Non-pigmented ciliary epithelial cell (primary cell): ENCODE measurements at regions not wholly inside any gene's neighbourhood (a gene's known extent, or its start where the extent isn't known, plus 50 kb on each side); places are given as distances from the start of the nearest gene placed in this dataset.
A peak's percentile ranks its signal among the peaks of the same experiment; 100 is the strongest.

Experiments
- DNase-seq: peaks from one replicate; pipeline ENCODE4 v3.0.0-alpha.2; 2010; ENCODE audit warnings: low read depth

DNA sequence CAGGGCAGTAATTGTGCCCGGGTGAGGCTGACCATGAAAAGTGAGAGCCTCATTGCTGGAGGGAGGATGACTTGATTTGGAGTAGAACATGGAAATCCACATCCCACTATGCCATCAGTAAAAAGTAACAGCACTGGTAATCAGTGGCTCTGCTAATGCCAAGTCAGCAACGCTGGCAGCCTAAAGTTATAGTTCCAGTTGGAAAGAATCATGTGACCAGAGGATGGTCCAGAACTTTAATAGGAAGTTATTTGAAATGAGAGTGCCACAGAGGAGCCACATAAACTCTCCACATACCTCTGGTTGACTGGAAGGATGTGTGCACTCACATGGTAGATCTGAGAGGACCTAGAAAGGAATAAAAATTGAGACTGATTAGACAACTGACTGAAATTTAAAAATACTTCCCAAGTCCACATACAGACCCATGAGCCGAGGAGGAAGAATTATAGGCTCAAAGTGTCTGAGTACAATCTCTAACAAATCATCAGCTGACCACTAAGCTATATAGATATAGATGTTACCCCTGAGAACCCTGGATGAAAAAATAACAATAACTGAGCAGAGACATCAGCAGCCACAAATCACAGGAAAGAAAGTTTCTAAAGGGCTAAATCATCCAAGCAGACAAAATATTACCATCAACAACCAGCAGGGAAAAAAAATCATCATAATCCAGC is 346.8 kb downstream of the STK39 start:
- no peak for DNase-seq

DNA sequence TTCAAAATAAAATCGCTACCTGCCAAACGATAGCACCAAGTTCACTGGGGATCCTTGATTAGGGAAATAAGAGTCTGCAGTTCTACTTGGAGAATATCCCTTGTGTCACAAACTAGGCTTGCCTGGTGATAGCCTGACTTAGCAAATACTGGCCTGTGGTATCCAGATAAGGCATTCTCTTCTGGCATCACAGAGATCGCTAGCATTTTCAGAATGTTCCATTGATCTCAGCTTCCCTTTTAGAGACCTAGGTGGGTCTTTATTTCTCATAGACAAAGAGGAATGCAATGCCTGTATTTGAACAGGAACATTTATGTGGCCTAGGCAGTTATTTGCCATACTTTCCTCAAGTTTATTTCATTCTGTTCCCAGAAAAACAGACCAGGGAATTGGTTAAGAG is 349.1 kb downstream of the STK39 start:
- no peak for DNase-seq

DNA sequence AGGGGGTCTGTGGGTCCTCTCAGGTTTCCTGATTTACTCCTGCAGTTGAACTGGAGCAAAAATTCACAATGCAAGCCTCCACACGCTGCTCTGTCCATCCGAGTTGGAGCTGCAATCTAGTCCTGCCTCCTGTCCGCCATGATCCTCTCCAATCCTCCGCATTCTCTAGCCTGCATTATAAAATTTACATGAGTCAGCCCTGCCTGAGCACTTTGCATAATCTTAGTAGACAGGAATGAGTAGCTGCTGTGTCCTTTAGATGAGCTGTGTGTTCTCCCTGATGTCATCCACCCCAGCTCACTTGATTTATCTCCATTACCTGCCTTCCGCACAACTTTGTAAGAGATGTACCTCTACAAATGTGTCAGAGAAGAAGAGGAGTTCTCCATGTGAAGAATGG is 355.6 kb downstream of the STK39 start:
- DNase-seq, result no peak

DNA sequence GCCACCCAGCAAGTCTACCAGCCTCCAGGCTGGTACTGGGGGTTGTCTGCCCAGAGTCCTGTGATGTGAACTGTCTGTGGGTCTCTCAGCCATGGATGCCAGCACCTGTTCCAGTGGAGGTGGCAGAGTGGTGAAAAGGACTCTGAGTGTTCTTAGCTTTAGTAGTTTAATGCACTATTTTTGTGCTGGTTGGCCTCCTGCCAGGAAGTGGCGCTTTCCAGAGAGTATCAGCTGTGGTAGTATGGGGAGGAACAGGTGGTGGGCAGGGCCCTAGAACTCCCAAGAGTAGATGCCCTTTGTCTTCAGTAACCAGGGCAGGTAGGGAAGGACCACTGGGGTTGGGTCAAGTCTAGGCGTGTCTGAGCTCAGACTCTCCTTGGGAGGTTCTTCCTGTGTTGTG is 356.7 kb downstream of the STK39 start:
- no peak for DNase-seq

DNA sequence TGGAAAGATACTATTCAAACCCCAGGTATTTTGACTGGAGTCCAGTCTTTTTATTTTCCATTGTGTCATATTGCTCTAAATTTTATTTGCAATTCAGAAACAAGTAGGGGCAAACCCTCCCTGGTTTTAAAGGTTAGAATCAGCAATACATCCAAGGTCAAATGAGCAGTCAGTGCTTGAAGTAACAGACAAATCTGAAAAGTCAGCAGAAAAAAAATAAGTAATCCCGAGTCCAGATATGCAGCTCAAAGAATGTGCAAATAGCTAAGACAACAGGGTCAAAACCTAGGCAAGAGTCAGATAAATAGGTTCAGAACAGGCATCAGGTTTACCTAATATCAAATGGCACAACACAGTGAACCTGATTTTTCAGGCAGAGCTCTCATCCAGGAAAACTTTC is 367.0 kb downstream of the STK39 start:
- DNase-seq, result no peak

DNA sequence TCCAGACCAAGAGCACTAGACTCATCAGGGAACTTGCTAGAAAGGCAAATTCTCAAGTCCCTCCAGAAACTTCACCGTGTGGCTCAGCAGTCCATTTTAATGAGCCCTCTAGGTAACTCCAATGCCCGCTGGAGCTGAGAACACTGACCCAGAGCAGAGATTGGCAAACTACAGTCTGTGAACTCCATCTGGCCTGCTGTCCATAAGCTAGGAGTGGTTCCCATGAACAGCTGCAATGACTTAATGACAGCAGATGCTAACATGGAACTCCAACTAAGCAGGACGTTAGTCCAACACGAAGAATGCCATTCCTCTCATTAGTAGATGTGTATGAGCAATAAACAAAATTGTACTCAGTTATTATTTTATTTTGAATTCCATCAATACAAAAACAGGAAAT is 371.9 kb downstream of the STK39 start:
- no peak for DNase-seq

DNA sequence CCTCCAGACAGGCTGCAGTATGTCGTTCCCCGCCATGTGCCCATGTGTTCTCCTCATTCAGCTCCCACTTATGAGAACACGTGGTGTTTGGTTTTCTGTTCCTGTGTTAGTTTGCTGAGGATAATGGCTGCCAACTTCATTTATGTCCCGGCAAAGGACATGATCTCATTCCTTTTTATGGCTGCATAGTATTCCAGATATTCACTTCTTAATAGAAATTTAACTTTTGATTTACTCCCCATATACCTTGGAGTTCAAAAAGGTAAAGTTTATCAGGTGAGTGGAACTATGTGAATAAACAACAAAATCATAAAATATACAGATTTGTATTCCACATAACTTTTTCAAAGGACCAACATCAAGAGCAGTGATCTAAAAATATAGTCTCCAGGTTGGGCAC is 372.6 kb downstream of the STK39 start:
- DNase-seq, result no peak

DNA sequence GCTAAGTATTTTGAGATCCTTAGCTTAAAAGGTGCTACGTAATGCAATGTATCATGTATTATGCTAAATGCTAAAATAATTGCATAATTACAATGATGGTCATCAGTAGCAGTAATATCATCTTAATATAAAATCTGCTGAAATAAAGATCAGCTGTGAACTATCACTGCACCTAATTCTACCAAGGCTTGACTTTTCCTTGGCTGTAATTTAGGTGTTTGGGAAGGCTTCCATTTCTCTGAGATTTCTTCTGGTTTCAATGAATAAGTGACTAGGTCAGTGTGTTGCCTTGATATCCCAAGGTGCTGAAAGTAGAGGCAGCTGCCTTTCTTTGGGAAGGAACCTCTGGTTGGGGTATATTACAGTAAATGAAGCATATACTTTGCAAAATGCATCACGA is 376.1 kb downstream of the STK39 start:
- DNase-seq, result no peak

DNA sequence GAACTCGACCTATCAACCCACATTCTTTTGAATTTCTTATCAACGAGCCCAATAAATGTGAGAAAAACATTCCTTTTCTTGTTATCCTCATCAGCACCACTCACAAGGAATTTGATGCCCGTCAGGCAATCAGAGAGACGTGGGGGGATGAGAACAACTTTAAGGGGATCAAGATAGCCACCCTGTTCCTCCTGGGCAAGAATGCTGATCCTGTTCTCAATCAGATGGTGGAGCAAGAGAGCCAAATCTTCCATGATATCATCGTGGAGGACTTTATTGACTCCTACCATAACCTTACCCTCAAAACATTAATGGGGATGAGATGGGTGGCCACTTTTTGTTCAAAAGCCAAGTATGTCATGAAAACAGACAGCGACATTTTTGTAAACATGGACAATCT is 378.2 kb downstream of the STK39 start:
- DNase-seq, result no peak

DNA sequence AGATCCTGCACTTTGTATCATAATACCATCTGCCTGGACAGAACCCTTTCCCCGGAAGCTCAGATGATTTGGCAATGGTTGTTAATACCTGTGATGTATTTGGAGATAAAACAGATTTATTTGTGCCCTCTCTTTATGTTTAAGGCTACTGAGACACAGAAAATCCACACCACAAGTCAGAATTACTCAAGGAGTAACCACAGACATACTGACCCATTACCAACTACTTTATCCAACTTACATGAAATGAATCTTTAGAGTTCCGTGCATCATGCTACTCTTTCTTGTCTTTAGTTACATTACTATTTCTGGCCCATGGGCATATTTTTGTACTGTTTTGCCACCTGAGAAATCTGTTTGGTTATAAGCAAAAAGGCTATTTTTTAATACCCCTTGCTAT is 384.0 kb downstream of the STK39 start:
- DNase-seq, result no peak

DNA sequence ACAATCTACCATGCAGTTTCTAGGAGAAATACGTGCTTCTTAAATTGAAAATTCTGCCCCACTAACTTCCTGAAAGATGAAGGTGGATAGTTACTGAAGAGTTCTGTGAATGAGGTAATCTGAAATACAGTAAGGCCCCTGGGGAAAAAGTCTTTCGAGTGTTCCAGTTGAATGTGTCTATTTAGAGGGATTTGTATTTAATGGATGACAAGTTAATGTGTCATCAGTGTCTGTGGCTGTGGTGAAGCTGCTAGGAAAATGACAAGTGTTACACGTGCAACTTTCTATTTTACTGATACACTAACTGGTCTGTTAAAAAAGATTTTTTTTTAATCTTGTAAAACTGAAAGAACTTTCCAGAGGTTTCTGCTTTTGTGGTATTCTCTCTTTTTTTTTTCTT is 384.6 kb downstream of the STK39 start:
- peak; percentile 6 for DNase-seq

DNA sequence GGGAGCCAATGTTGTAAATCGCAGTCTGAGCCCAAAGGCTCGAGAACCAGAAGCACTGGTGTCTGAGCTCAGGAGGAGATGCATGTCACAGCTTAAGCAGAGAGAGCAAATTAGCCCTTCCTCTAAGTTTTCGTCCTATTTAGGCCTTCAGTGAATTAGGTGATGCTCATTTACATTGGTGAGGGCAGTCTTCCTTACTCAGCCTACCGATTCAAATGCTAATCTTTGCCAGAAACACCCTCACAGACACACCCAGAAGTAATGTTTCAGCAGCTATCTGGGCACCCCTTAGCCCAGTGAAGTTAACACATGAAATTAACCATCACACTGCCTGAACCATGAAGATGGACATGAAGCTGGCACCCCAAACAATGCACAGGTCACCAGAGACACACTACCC is 385.1 kb downstream of the STK39 start:
- no peak for DNase-seq

DNA sequence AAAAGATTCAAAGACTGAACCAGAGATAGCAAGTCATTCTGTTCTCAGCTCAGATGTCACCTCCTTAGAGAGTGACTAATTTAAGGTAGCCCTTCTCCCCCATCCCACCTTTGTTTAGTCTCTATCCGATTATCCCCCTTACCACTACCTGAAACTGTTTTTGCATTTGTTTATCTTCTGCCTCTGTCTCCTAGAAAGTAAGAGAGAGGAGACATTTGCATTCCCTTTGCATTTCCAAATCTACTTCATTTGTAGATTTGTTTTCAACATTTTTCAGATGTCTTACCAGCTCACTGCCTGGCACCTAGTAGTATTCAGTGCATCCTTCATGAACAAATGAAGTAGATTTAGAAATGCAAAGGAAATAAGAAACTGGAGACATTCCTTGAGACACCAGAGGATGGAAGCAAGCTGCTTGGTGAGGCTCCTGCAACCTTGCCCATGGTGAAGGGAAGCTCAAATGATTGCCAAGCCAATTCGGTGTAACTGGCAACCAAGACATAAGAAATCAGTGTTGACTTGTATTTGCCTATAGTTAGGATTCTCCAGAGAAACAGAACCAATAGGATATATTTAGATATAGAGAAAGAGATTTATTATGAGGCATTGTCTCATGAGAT is 385.7 kb downstream of the STK39 start:
- DNase-seq, result no peak

DNA sequence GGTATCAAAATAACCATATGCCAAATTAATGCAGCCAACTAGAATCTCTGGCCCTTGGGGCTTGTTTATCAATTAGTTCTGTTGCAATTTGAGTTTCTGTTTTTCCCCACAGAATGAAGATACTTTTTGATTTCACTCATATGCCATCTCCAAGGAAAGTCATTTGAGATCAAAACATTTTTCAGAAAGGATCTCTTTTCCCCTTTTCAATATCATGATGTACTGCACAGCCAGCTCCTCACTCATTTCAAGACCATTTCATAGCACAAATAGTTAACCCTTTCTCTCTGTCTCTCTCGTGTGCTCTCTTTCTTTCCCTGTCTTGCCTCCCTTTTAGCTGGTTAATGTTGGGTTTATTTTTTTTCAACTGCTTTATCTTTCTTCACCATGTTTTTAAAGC is 387.3 kb downstream of the STK39 start:
- no peak for DNase-seq

DNA sequence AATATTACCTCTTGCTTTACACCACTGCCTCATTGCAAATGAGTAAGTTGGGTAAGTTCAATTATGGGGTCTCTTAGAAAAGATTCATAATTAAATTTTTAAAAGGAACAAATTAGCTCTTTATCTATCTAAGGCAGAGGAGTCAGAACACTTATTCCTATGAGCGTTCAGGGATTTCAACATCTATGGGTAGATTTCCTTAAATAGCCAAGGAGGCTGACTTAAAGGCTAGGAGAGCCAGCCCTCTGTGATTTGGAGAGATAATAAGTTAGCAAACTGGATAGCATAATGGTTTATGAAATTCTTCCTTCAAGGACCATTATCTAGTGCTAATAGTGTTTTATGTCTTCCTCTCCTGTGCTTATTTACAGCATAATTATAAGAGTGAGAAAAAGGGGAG is 387.7 kb downstream of the STK39 start:
- DNase-seq, result no peak

DNA sequence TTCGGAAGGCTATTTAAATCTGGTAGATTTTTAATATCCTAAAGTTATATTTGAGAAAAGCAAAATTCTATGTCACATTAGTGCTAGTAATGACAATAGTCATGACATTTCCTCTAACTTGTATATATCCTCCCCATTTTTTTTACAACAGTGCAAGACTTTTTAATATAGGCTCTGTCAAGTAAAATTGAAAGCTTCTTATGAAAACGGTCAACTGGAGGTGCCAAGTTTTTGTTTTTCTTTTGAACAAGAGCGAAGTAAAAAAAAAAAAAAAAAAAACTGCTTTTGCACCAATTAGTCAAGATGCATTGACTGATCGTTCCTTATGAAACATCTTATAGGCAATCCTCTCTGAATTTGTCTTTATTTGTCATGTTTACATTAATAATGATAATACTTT is 389.3 kb downstream of the STK39 start:
- DNase-seq, result no peak

DNA sequence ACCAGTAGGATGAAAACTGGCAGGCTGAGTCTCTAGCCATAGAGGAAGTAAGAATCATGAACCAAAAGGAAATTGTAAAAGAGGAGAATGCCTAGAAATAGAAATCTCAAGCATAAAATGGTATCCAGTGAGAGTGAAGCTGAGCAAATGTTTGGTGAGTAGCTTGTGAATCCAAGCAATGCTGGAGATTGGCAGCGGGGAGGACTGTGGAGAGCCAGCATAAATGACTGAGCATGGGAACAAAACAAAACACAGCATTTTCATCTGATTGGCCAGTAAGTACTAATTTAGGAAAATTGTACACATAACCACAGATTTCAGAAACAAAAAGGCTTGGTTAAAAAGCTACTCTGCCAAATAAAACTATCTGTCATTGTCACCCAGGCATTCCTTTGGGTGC is 390.0 kb downstream of the STK39 start:
- no peak for DNase-seq

DNA sequence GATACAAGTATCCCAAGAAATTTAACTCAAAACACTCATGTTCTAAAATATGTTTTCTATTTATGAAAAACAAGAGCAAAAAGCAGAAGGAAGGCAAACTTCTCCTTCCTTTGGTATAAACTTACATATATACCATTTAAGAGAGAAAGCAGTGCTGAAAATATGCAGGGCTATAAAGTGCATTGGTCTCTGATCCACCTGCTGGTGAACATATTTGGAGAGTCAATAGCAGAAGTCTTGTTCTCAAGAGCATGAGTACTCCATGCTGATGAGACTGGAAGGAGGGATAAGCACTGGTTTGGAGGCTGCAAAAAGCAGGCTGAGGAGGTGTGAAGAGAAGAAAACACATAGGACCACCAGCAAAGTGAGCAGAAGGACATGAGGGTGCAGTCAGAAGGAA is 391.2 kb downstream of the STK39 start:
- no peak for DNase-seq

DNA sequence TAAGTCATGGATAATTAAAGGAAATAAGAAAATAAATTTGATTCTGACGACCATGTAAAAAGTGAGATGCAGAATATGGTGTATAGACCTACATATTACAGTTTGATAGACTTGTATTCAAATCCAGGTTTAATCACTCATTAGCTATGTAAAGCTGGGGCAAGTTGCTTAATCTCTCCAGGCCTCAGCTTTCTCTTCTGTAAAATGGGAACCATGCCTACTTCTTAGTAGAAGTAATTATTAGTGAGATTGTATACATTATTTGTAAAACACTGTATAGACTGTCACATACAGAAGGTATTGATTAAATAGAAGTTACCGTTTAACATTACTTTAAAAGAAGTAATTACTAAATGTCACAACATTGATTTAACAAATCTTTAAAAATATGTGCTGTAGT is 392.2 kb downstream of the STK39 start:
- no peak for DNase-seq

DNA sequence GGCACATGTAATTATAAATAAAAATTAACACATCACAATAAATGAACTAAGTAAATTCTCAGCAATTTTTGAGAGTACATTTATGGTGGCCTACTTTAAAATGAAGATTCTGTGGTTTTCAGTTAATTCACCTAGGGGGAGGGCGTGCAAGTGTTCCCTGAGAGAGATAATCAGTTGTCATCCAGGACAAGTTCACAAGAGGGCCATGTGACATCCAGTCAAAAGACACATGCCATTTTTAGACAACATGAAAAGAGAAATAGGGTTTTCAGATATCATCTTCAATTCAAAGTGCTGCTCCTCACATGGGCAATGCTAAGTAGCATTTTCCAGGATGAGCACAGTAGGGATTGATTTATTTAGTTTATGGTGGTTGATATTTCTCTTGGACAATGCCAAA is 393.7 kb downstream of the STK39 start:
- no peak for DNase-seq

DNA sequence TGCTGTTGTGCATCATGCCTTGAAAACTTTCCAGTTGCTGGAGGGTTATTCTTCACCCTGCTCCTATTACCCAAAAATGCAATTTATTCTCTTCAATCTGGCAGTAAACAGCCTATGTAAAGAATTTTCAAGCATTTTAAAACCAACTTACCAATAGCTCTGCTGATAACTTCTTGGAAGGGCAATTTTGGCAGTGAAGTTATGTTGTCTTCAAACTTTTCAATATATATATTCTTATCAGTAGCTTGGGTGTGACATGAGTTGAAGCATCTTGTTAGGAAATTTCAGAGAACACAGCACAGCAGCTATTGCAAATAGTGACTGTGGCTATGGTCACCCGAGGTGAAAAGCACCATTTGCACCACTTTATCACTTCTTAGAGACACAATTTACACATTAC is 395.5 kb downstream of the STK39 start:
- DNase-seq, result no peak

DNA sequence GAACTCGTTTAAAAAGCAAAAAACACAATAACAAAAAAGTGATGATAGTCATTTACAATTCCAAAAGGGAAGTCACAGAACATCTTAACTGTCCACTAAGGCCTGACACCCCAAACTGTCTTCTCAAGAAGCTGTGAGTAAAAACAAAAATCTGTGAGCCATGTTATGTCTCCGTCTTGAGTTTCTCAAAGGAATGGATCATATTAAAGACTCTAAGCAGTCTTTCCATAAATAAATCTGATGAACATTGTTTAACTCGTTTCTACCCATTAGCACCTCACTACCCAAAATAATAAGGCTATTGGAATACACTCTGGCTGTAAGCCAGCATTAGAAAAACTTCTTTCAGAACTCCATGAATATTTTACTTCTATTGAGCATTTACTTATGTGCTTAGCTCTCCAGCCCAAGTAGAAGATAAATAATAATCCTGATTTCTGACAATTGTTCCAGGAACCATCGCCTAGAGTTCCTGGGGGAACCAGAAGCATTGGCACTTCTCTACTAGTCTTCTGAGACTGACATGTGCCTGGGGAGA is 396.0 kb downstream of the STK39 start:
- no peak for DNase-seq

DNA sequence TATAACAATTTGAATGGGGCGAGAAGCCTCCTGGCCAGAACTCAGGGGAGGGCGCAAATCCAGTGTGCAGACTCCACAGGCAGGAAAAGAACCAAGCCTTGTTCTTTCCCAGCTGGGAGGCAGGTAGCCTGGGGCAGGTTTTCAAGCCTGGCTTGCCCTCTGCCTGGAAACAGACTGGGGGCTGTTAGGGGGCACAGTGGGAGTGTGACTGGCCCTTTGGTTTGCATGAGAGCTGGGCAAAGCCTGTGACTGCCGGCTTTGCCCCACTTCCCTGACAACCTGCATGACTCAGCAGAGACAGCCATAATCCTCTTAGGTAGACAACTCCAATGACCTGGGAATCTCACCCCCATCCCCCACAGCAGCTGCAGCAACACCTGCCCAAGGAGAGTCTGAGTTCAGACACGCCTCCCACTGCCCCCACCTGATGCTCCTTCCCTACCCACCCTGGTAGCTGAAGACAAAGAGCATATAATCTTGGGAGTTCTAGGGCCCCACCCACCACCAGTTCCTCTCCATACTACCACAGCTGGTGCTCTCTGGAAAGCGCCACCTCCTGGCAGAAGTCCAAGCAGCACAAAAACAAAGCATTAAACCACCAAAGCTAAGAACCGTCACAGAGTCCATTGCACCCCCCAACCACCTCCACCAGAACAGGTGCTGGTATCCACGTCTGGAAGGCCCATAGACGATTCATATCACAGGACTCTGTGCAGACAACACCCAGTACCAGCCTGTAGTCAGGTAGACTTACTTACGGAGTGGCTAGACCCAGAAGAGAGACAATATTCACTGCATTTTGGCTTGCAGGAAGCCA is 402.5 kb downstream of the STK39 start:
- DNase-seq, result no peak
